Neural cell (in vitro differentiated cells): ENCODE measurements at regions not wholly inside any gene's neighbourhood (a gene's known extent, or its start where the extent isn't known, plus 50 kb on each side); places are given as distances from the start of the nearest gene placed in this dataset.

Source experiments
- H2AFZ ChIP-seq: fragments of 200-600, 300-800 bp; sonication (generic), shearing (Covaris generic); 2 replicates; pipeline ENCODE4 v1.6.0; 2014; ENCODE audit warnings: low read depth, mild to moderate bottlenecking, antibody characterized with exemption, low read length, moderate library complexity
- H3F3A ChIP-seq: fragments of 200-600 bp; shearing (Covaris generic); 2 replicates; pipeline ENCODE4 v1.6.1; 2016; ENCODE audit warnings: mild to moderate bottlenecking, moderate library complexity, mixed read lengths, antibody characterized with exemption, low read length; ENCODE audit not compliant: insufficient read depth, poor library complexity, severe bottlenecking
- H3K27ac ChIP-seq: fragments of 200-600, 300-800 bp; sonication (generic), shearing (Covaris generic); 2 replicates; pipeline ENCODE4 v1.5.1; 2014; ENCODE audit warnings: mild to moderate bottlenecking, low read length, moderate library complexity
- H3K27me3 ChIP-seq: fragments of 300-800, 200-600 bp; sonication (generic), shearing (Covaris generic); 2 replicates; pipeline ENCODE4 v1.6.0; 2014; ENCODE audit warnings: mild to moderate bottlenecking, low read depth, low read length, moderate library complexity; ENCODE audit not compliant: insufficient read depth
- H3K36me3 ChIP-seq: fragments of 300-800, 200-600 bp; sonication (generic), shearing (Covaris generic); 2 replicates; pipeline ENCODE4 v1.5.1; 2014; ENCODE audit warnings: mild to moderate bottlenecking, antibody characterized with exemption, low read length, moderate library complexity; ENCODE audit not compliant: insufficient read depth
- H3K4me2 ChIP-seq: fragments of 300-800, 200-600 bp; sonication (generic), shearing (Covaris generic); 2 replicates; pipeline ENCODE4 v1.6.0; 2014; ENCODE audit warnings: mild to moderate bottlenecking, low read length
- H3K4me3 ChIP-seq: fragments of 300-800, 200-600 bp; sonication (generic), shearing (Covaris generic); 2 replicates; pipeline ENCODE4 v1.5.1; 2014; ENCODE audit warnings: mild to moderate bottlenecking, low read length, moderate library complexity
- H3K79me2 ChIP-seq: fragments of 200-600 bp; shearing (Covaris generic); replicated peaks from 2 replicates; pipeline ENCODE4 v1.6.0; 2014; ENCODE audit warnings: mild to moderate bottlenecking, low read length, moderate library complexity; ENCODE audit not compliant: insufficient read depth
- H3K9ac ChIP-seq: fragments of 300-800, 200-600 bp; sonication (generic), shearing (Covaris generic); 2 replicates; pipeline ENCODE4 v1.6.1; 2016; ENCODE audit warnings: mild to moderate bottlenecking, low read length, mixed read lengths
- H3K9me2 ChIP-seq: fragments of 200-600 bp; shearing (Covaris generic); 2 replicates; pipeline ENCODE4 v1.6.1; 2016; ENCODE audit warnings: mild to moderate bottlenecking, low read length, mixed read lengths; ENCODE audit not compliant: insufficient read depth
- H3K9me3 ChIP-seq: fragments of 200-600, 300-800 bp; sonication (generic), shearing (Covaris generic); 2 replicates; pipeline ENCODE4 v1.6.1; 2016; ENCODE audit warnings: mild to moderate bottlenecking, mixed run types, low read length, moderate library complexity, mixed read lengths
- H4K20me1 ChIP-seq: fragments of 200-600 bp; shearing (Covaris generic); 2 replicates; pipeline ENCODE4 v1.6.1; 2016; ENCODE audit warnings: mild to moderate bottlenecking, mixed run types; ENCODE audit not compliant: insufficient read depth
- CTCF ChIP-seq: fragments of 450-650 bp; IDR thresholded peaks from 2 replicates; pipeline ENCODE4 v1.5.1; 2014; ENCODE audit warnings: antibody characterized with exemption, mild to moderate bottlenecking, moderate library complexity; ENCODE audit not compliant: poor library complexity, severe bottlenecking
- EP300 ChIP-seq: fragments of 450-650 bp; conservative IDR thresholded peaks from 2 replicates; pipeline ENCODE4 v1.6.1; 2014; ENCODE audit warnings: antibody characterized with exemption, mild to moderate bottlenecking, moderate library complexity; ENCODE audit not compliant: poor library complexity, severe bottlenecking
- EZH2 ChIP-seq: fragments of 200-600, 300-800 bp; shearing (Covaris generic), sonication (generic); IDR thresholded peaks from 2 replicates; pipeline ENCODE4 v1.6.1; 2014; ENCODE audit warnings: antibody characterized with exemption, low read length, borderline replicate concordance, mild to moderate bottlenecking; ENCODE audit not compliant: insufficient read depth, poor library complexity, severe bottlenecking
- MXI1 ChIP-seq: fragments of 450-650 bp; conservative IDR thresholded peaks from 2 replicates; pipeline ENCODE4 v1.6.1; 2014; ENCODE audit warnings: antibody characterized with exemption, mild to moderate bottlenecking; ENCODE audit not compliant: poor library complexity, severe bottlenecking
- POLR2AphosphoS5 ChIP-seq: IDR thresholded peaks from 2 replicates; pipeline ENCODE4 v1.6.1; 2012
- RAD21 ChIP-seq: fragments of 450-650 bp; conservative IDR thresholded peaks from 2 replicates; pipeline ENCODE4 v1.6.1; 2014; ENCODE audit warnings: antibody characterized with exemption, mild to moderate bottlenecking, moderate library complexity
- REST ChIP-seq: IDR thresholded peaks from 2 replicates; pipeline ENCODE4 v1.6.1; 2012; ENCODE audit warnings: borderline replicate concordance
- SMC3 ChIP-seq: fragments of 450-650 bp; conservative IDR thresholded peaks from 2 replicates; pipeline ENCODE4 v1.6.1; 2014; ENCODE audit warnings: antibody characterized with exemption, mild to moderate bottlenecking, moderate library complexity; ENCODE audit not compliant: poor library complexity
- TAF1 ChIP-seq: IDR thresholded peaks from 2 replicates; pipeline ENCODE4 v1.6.1; 2012; ENCODE audit warnings: low read depth

- H4K20me1 ChIP-seq, result no peaks in the 10 kb centered on the region
- H3K27me3 ChIP-seq, result no peaks in the 10 kb centered on the region
- TF ChIP-seq RAD21 (no peak), TAF1 (no peak), EP300 (no peak), REST (no peak), MXI1 (no peak), EZH2 (no peak), SMC3 (no peak), CTCF (no peak)
- no peak overlapping the region for H3K27ac ChIP-seq
- H3K36me3 ChIP-seq, result no peaks in the 10 kb centered on the region
- H3K9me2 ChIP-seq, result no peaks in the 10 kb centered on the region
- no peak overlapping the region for H3K4me2 ChIP-seq
- H3K9me3 ChIP-seq, result no peaks in the 10 kb centered on the region
- no peak overlapping the region for H3K4me3 ChIP-seq
- no peaks in the 10 kb centered on the region for H3K79me2 ChIP-seq
- H3K9ac ChIP-seq, result no peak overlapping the region
- no peaks in the 10 kb centered on the region for H3F3A ChIP-seq
- H2AFZ ChIP-seq, result no peak overlapping the region
Observed at GRCh38 chr2:14047491-14047890, 585.0 kb upstream of the LRATD1 start.

- no peak overlapping the region for H3K4me2 ChIP-seq
- H3K27me3 ChIP-seq, result no peaks in the 10 kb centered on the region
- no peaks in the 10 kb centered on the region for H3K79me2 ChIP-seq
- H2AFZ ChIP-seq, result no peak overlapping the region
- no peaks in the 10 kb centered on the region for H3K36me3 ChIP-seq
- H3K9me2 ChIP-seq, result no peaks in the 10 kb centered on the region
- TF ChIP-seq REST (no peak), TAF1 (no peak), RAD21 (no peak), SMC3 (no peak), EZH2 (no peak), EP300 (no peak), MXI1 (no peak), POLR2AphosphoS5 (no peak)
- H3F3A ChIP-seq, result no peaks in the 10 kb centered on the region
- no peak overlapping the region for H3K27ac ChIP-seq
- H4K20me1 ChIP-seq, result no peaks in the 10 kb centered on the region
- no peaks in the 10 kb centered on the region for H3K9me3 ChIP-seq
- H3K9ac ChIP-seq, result no peak overlapping the region
- H3K4me3 ChIP-seq, result no peak overlapping the region
Observed at GRCh38 chr2:14051401-14051800, 581.1 kb upstream of the LRATD1 start.
